K562 (cell line): ENCODE measurements at regions not wholly inside any gene's neighbourhood (a gene's known extent, or its start where the extent isn't known, plus 50 kb on each side); places are given as distances from the start of the nearest gene placed in this dataset.

Experiments used
- ATAC-seq: fragments of 200-7000 bp; cut with Tn5 transposase; 3 replicates; pipeline ENCODE4 v1.9.1; 2020; ENCODE audit warnings: moderate library complexity
- BruUV-seq: library from RNA; stranded (reverse); fragments of 400-500 nt; replicated peaks from 2 replicates; lab custom pipeline; 2021; lab: Mats Ljungman, UMichigan
- CTCF ChIA-PET: fragments of 300-600 bp; formaldehyde crosslinking; extraction: SDS; loops from one replicate; lab custom pipeline; 2021; ENCODE audit warnings: low intra/inter-chr PET ratio; lab: Yijun Ruan, JAX
- POLR2A ChIA-PET: fragments of 300-600, 350-650 bp; sonication (Branson Sonifier 250); formaldehyde crosslinking; extraction: SDS; loops from one replicate; lab custom pipeline; 2021; ENCODE audit warnings: antibody characterized with exemption, inconsistent platforms; lab: Yijun Ruan, JAX
- DNase-seq, 4 experiments: peaks; one replicate each; pipeline versions ENCODE4 v3.0.0 to v3.0.0-alpha.2; 2011 to 2018; ENCODE audit warnings: low spot score in 3 of 4, mixed read lengths in 3 of 4; ENCODE audit errors: extremely low read depth in 1 of 4
- FAIRE-seq: peaks from 2 replicates; lab custom pipeline; 2011; peaks lifted over from hg19 to GRCh38; lab: Jason Lieb, UNC
- H2AFZ ChIP-seq: 2 replicates; pipeline ENCODE4 v1.6.0; 2011; ENCODE audit warnings: low read depth, low read length, control low read depth, inconsistent platforms
- H3K27ac ChIP-seq: fragments of 200-600 bp; 3 replicates; pipeline ENCODE4 v1.8.0; 2011; ENCODE audit warnings: low read depth, mild to moderate bottlenecking, control low read depth, inconsistent platforms, low read length, moderate library complexity, mixed read lengths; ENCODE audit errors: extremely low read depth
- H3K27me3 ChIP-seq, 2 experiments: fragments of 300-600 bp in 1 of 2; 2 replicates in 1 of 2; 3 replicates in 1 of 2; pipeline versions ENCODE4 v1.6.0 to v1.8.0; 2011; ENCODE audit warnings: inconsistent platforms in 2 of 2, low read length in 2 of 2, mild to moderate bottlenecking in 1 of 2, mixed read lengths in 1 of 2, moderate library complexity in 1 of 2; ENCODE audit not compliant: control insufficient read depth in 2 of 2, insufficient read depth in 2 of 2
- H3K36me3 ChIP-seq: fragments of 300-600 bp; 3 replicates; pipeline ENCODE4 v1.8.0; 2011; ENCODE audit warnings: mild to moderate bottlenecking, low read length, inconsistent platforms; ENCODE audit not compliant: control insufficient read depth, insufficient read depth
- H3K4me1 ChIP-seq, 2 experiments: fragments of 200-600 bp in 1 of 2; replicated peaks in 1 of 2; 2 replicates in 1 of 2; 3 replicates in 1 of 2; pipeline versions ENCODE4 v1.5.1 to v1.8.0; 2011; ENCODE audit warnings: inconsistent platforms in 2 of 2, low read length in 2 of 2, mild to moderate bottlenecking in 1 of 2, mixed read lengths in 1 of 2, moderate library complexity in 1 of 2; ENCODE audit not compliant: control insufficient read depth in 2 of 2, insufficient read depth in 2 of 2
- H3K4me2 ChIP-seq: 2 replicates; pipeline ENCODE4 v1.6.1; 2011; ENCODE audit warnings: low read length, control low read depth, inconsistent platforms, mixed read lengths; ENCODE audit not compliant: insufficient read depth
- H3K4me3 ChIP-seq: fragments of 200-600 bp; sonication (generic), shearing (Covaris generic); 2 replicates; pipeline ENCODE4 v1.5.1; 2016; ENCODE audit warnings: control low read depth, inconsistent platforms
- H3K79me2 ChIP-seq: fragments of 200-600 bp; 3 replicates; pipeline ENCODE4 v1.8.0; 2011; ENCODE audit warnings: low read length, inconsistent platforms; ENCODE audit not compliant: control insufficient read depth, insufficient read depth
- H3K9ac ChIP-seq, 2 experiments: 2 replicates each; pipeline versions ENCODE4 v1.6.0 to v1.6.1; 2011; ENCODE audit warnings: low read depth in 2 of 2, low read length in 2 of 2, control low read depth in 1 of 2, inconsistent platforms in 1 of 2, mild to moderate bottlenecking in 1 of 2, mixed read lengths in 1 of 2; ENCODE audit not compliant: insufficient read depth in 1 of 2
- H3K9me1 ChIP-seq: one replicate; pipeline ENCODE4 v1.6.0; 2011; ENCODE audit warnings: inconsistent platforms, mild to moderate bottlenecking, low read length, moderate library complexity; ENCODE audit not compliant: control insufficient read depth, insufficient read depth
- H3K9me3 ChIP-seq: replicated peaks from 2 replicates; pipeline ENCODE4 v1.5.1; 2011; ENCODE audit warnings: low read depth, low read length, inconsistent platforms; ENCODE audit not compliant: control insufficient read depth, insufficient read depth
- H4K20me1 ChIP-seq: replicated peaks from 2 replicates; pipeline ENCODE4 v1.6.1; 2011; ENCODE audit warnings: low read length, inconsistent platforms, mixed read lengths; ENCODE audit not compliant: control insufficient read depth, insufficient read depth
- EP300 ChIP-seq: IDR thresholded peaks from 2 replicates; pipeline ENCODE4 v1.6.1; 2012; ENCODE audit warnings: low read length, improper control_type of control experiment
- EWSR1 ChIP-seq: fragments of 450-650 bp; IDR thresholded peaks from 2 replicates; pipeline ENCODE4 v1.6.1; 2018; ENCODE audit warnings: borderline replicate concordance, mild to moderate bottlenecking, low read depth, moderate library complexity; ENCODE audit not compliant: partially characterized antibody
- GABPA ChIP-seq: fragments of 200-800 bp; sonication (Bioruptor generic); conservative IDR thresholded peaks from 2 replicates; pipeline ENCODE4 v1.6.1; 2016; ENCODE audit warnings: low read depth, missing genetic modification characterization, missing compliant biosample characterization
- GABPB1 ChIP-seq: sonication (generic); formaldehyde crosslinking; IDR thresholded peaks from 2 replicates; pipeline ENCODE4 v1.8.0; 2022; ENCODE audit warnings: mild to moderate bottlenecking, missing genetic modification reagents
- LEF1 ChIP-seq: fragments of 450-650 bp; IDR thresholded peaks from 2 replicates; pipeline ENCODE4 v1.6.1; 2016; ENCODE audit warnings: mild to moderate bottlenecking
- NRF1 ChIP-seq, 2 experiments: fragments of 450-650 bp; IDR thresholded peaks in 1 of 2; conservative IDR thresholded peaks in 1 of 2; 2 replicates each; pipeline ENCODE4 v1.6.1; 2014; ENCODE audit warnings: mild to moderate bottlenecking in 2 of 2
- PRDM10 ChIP-seq: fragments of 450-650 bp; IDR thresholded peaks from 2 replicates; pipeline ENCODE4 v1.6.1; 2018; ENCODE audit not compliant: partially characterized antibody
- STAG1 ChIP-seq: sonication (generic); formaldehyde crosslinking; IDR thresholded peaks from 2 replicates; pipeline ENCODE4 v1.5.0; 2020; ENCODE audit warnings: missing genetic modification reagents, borderline replicate concordance
- WHSC1 ChIP-seq: IDR thresholded peaks from one replicate; pipeline ENCODE4 v1.6.1; 2012; ENCODE audit warnings: low read length, control low read depth, inconsistent platforms
- ZC3H4 ChIP-seq: sonication (generic); formaldehyde crosslinking; IDR thresholded peaks from 2 replicates; pipeline ENCODE4 v1.9.0; 2021; ENCODE audit warnings: missing genetic modification reagents, borderline replicate concordance
- ZHX1 ChIP-seq: fragments of 150-350 bp; conservative IDR thresholded peaks from 2 replicates; pipeline ENCODE4 v1.6.1; 2014; ENCODE audit warnings: low read length
- ZNF354B ChIP-seq: fragments of 250-450 bp; sonication (Bioruptor Pico); IDR thresholded peaks from 2 replicates; pipeline ENCODE4 v1.4.0; 2020
- ZNF384 ChIP-seq: IDR thresholded peaks from 2 replicates; pipeline ENCODE4 v1.6.1; 2012; ENCODE audit warnings: low read depth, low read length, improper control_type of control experiment
- WGBS: fragments of 100-300 bp; shearing (Covaris generic); methylation state at CpG from one replicate; pipeline ENCODE4 v1.1.6; 2016; ENCODE audit warnings: low coverage, mixed read lengths; ENCODE audit not compliant: insufficient coverage; ENCODE audit errors: missing lambda C conversion rate; 5-methylcytosine and 5-hydroxymethylcytosine counted together
- in situ Hi-C: fragments of 300-500 bp; cut with MboI; formaldehyde crosslinking; loops from 4 replicates; pipeline ENCODE4 v1.15.0; 2018; ENCODE audit warnings: inconsistent platforms, mixed read lengths
- intact Hi-C: fragments of 100-400 bp; cut with micrococcal nuclease; formaldehyde crosslinking; loops from 2 replicates; pipeline ENCODE4 v1.14.2; 2022
- TF ChIP-seq, protein P1 (sequence below): fragments of 450-650 bp; IDR thresholded peaks from 2 replicates; pipeline ENCODE4 v1.6.1; 2016; ENCODE audit warnings: missing biosample characterization, missing genetic modification characterization

- no peak for TF ChIP-seq PRDM10
- TF ChIP-seq GABPB1 (CRISPR knock-in tag): no peak
Measured at GRCh38 chr5:166553778-166554177, 1737.7 kb upstream of the WWC1 start (continued).

GRCh38 chr5:166561759-166562158 is 1729.7 kb upstream of the WWC1 start:
- Histone ChIP-seq H3K27ac (no peak overlapping the region), H3K4me1 (no peaks in the 10 kb centered on the region), H3K9me3 (no peaks in the 10 kb centered on the region), H3K4me3 (no peak overlapping the region), H3K36me3 (no peaks in the 10 kb centered on the region), H3K9ac (no peak overlapping the region), H4K20me1 (no peaks in the 10 kb centered on the region), H3K9me1 (no peaks in the 10 kb centered on the region), H3K27me3 (no peaks in the 10 kb centered on the region), H2AFZ (no peak overlapping the region), H3K4me2 (no peak overlapping the region), H3K79me2 (no peaks in the 10 kb centered on the region)
- in situ Hi-C loops: no loop called here
- ATAC-seq: no peak
- ChIA-PET CTCF (no interaction called here), POLR2A (no interaction called here)
- no peak for FAIRE-seq
- no peak for DNase-seq
- intact Hi-C loops: no loop called here
- no TSS peak for BruUV-seq
- WGBS: 0% methylated on average over 3 of the region's 3 CpGs
- TF ChIP-seq LEF1 (no peak), WHSC1 (no peak), NRF1 (conservative IDR thresholded peaks at IDR 0.05 in 1 of 2, IDR thresholded peaks at IDR 0.05 in 1 of 2) (no peak), ZNF384 (no peak), STAG1 (no peak), GABPA (tag) (no peak), ZNF354B (CRISPR knock-in tag) (no peak), ZHX1 (no peak), ZC3H4 (no peak), EWSR1 (no peak), EP300 (no peak)
- TF ChIP-seq, protein P1, sequence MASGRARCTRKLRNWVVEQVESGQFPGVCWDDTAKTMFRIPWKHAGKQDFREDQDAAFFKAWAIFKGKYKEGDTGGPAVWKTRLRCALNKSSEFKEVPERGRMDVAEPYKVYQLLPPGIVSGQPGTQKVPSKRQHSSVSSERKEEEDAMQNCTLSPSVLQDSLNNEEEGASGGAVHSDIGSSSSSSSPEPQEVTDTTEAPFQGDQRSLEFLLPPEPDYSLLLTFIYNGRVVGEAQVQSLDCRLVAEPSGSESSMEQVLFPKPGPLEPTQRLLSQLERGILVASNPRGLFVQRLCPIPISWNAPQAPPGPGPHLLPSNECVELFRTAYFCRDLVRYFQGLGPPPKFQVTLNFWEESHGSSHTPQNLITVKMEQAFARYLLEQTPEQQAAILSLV (tag): no peak
